OCI-LY3 (cell line): ENCODE measurements at regions not wholly inside any gene's neighbourhood (a gene's known extent, or its start where the extent isn't known, plus 50 kb on each side); places are given as distances from the start of the nearest gene placed in this dataset.

Experiments
- CTCF ChIP-seq: fragments of 200-600, 300-600 bp; sonication (generic); IDR thresholded peaks from 2 replicates; pipeline ENCODE4 v1.5.1; 2014; ENCODE audit warnings: antibody characterized with exemption, low read length, low read depth
- EZH2phosphoT487 ChIP-seq: fragments of 200-600 bp; shearing (Covaris generic); IDR thresholded peaks from 2 replicates; pipeline ENCODE4 v1.6.1; 2018; ENCODE audit warnings: antibody characterized with exemption, mixed run types, low read depth

GRCh38 chr14:98119739-98120138 is 1152.3 kb downstream of the BCL11B start:
- TF ChIP-seq CTCF: no peak
- TF ChIP-seq EZH2phosphoT487: no peak
